Testis (tissue), 2 donors: ENCODE measurements at regions not wholly inside any gene's neighbourhood (a gene's known extent, or its start where the extent isn't known, plus 50 kb on each side); places are given as distances from the start of the nearest gene placed in this dataset.

Experiments
- POLR2A ChIP-seq: fragments of 450-650 bp; IDR thresholded peaks from one replicate; pipeline ENCODE4 v1.6.1; 2017; ENCODE audit warnings: antibody characterized with exemption, mild to moderate bottlenecking, moderate library complexity
- TF ChIP-seq, protein P1 (sequence below), 3 experiments: fragments of 450-650 bp in 2 of 3; fragments of 200-600 bp in 1 of 3; sonication (generic) in 1 of 3; IDR thresholded peaks; one replicate each; pipeline ENCODE4 v1.5.1; 2016 to 2019; ENCODE audit warnings: antibody characterized with exemption in 3 of 3, mild to moderate bottlenecking in 2 of 3, moderate library complexity in 1 of 3

DNA sequence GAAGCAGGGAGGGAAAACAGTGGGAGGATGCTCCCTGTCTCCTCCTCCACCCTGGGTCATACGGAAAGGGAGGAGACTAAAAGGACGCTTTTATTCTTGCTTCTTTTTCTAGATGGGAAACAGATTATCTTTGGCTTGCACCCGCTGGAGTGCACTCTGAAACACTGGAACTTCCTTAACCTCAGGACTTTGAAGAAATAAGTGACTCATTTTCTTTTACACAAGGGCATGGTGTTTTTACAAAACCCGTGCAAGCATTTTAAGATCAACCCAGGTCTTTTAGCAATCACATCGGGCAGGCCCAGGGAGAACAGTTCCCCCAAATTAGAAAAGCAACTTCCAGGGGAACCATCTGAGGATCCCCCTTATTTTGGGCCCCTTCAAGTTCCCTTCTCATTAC is 80.9 kb upstream of the TSPAN11 start:
- TF ChIP-seq, protein P1, sequence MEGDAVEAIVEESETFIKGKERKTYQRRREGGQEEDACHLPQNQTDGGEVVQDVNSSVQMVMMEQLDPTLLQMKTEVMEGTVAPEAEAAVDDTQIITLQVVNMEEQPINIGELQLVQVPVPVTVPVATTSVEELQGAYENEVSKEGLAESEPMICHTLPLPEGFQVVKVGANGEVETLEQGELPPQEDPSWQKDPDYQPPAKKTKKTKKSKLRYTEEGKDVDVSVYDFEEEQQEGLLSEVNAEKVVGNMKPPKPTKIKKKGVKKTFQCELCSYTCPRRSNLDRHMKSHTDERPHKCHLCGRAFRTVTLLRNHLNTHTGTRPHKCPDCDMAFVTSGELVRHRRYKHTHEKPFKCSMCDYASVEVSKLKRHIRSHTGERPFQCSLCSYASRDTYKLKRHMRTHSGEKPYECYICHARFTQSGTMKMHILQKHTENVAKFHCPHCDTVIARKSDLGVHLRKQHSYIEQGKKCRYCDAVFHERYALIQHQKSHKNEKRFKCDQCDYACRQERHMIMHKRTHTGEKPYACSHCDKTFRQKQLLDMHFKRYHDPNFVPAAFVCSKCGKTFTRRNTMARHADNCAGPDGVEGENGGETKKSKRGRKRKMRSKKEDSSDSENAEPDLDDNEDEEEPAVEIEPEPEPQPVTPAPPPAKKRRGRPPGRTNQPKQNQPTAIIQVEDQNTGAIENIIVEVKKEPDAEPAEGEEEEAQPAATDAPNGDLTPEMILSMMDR (IDR thresholded peaks at IDR 0.05): no peak
- TF ChIP-seq POLR2A: no peak
